Neural cell (in vitro differentiated cells): ENCODE measurements at regions not wholly inside any gene's neighbourhood (a gene's known extent, or its start where the extent isn't known, plus 50 kb on each side); places are given as distances from the start of the nearest gene placed in this dataset.

Experiments used
- EP300 ChIP-seq: fragments of 450-650 bp; conservative IDR thresholded peaks from 2 replicates; pipeline ENCODE4 v1.6.1; 2014; ENCODE audit warnings: antibody characterized with exemption, mild to moderate bottlenecking, moderate library complexity; ENCODE audit not compliant: poor library complexity, severe bottlenecking
- EZH2 ChIP-seq: fragments of 200-600, 300-800 bp; shearing (Covaris generic), sonication (generic); IDR thresholded peaks from 2 replicates; pipeline ENCODE4 v1.6.1; 2014; ENCODE audit warnings: antibody characterized with exemption, low read length, borderline replicate concordance, mild to moderate bottlenecking; ENCODE audit not compliant: insufficient read depth, poor library complexity, severe bottlenecking
- MXI1 ChIP-seq: fragments of 450-650 bp; conservative IDR thresholded peaks from 2 replicates; pipeline ENCODE4 v1.6.1; 2014; ENCODE audit warnings: antibody characterized with exemption, mild to moderate bottlenecking; ENCODE audit not compliant: poor library complexity, severe bottlenecking
- POLR2AphosphoS5 ChIP-seq: IDR thresholded peaks from 2 replicates; pipeline ENCODE4 v1.6.1; 2012
- RAD21 ChIP-seq: fragments of 450-650 bp; conservative IDR thresholded peaks from 2 replicates; pipeline ENCODE4 v1.6.1; 2014; ENCODE audit warnings: antibody characterized with exemption, mild to moderate bottlenecking, moderate library complexity
- SMC3 ChIP-seq: fragments of 450-650 bp; conservative IDR thresholded peaks from 2 replicates; pipeline ENCODE4 v1.6.1; 2014; ENCODE audit warnings: antibody characterized with exemption, mild to moderate bottlenecking, moderate library complexity; ENCODE audit not compliant: poor library complexity
- TAF1 ChIP-seq: IDR thresholded peaks from 2 replicates; pipeline ENCODE4 v1.6.1; 2012; ENCODE audit warnings: low read depth
- TF ChIP-seq, protein P1 (sequence below): fragments of 450-650 bp; IDR thresholded peaks from 2 replicates; pipeline ENCODE4 v1.5.1; 2014; ENCODE audit warnings: antibody characterized with exemption, mild to moderate bottlenecking, moderate library complexity; ENCODE audit not compliant: poor library complexity, severe bottlenecking
- TF ChIP-seq, protein P2 (sequence below): IDR thresholded peaks from 2 replicates; pipeline ENCODE4 v1.6.1; 2012; ENCODE audit warnings: borderline replicate concordance

DNA sequence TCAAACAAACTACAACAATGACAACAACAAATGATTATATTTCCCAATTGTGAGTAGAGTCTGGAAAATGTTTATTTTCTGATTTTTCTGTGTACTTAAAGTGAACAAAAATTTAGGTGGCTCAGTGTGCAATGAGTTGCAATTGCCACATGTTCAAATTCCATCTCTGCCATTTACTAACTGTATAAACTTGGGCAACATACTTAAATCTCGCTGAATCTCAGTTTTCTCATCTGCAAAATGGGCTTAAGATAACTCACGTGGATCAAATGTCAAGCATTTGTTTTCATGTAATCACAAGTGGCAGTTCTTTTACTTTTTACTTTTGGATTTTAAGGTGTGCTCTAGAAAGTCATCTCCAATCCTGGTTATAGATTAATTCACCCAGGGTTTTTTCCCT is 416.8 kb upstream of the HNRNPA3 start:
- TF ChIP-seq, protein P1, sequence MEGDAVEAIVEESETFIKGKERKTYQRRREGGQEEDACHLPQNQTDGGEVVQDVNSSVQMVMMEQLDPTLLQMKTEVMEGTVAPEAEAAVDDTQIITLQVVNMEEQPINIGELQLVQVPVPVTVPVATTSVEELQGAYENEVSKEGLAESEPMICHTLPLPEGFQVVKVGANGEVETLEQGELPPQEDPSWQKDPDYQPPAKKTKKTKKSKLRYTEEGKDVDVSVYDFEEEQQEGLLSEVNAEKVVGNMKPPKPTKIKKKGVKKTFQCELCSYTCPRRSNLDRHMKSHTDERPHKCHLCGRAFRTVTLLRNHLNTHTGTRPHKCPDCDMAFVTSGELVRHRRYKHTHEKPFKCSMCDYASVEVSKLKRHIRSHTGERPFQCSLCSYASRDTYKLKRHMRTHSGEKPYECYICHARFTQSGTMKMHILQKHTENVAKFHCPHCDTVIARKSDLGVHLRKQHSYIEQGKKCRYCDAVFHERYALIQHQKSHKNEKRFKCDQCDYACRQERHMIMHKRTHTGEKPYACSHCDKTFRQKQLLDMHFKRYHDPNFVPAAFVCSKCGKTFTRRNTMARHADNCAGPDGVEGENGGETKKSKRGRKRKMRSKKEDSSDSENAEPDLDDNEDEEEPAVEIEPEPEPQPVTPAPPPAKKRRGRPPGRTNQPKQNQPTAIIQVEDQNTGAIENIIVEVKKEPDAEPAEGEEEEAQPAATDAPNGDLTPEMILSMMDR: no peak
- no peak for TF ChIP-seq EZH2
- no peak for TF ChIP-seq EP300
- no peak for TF ChIP-seq POLR2AphosphoS5
- TF ChIP-seq TAF1: no peak
- no peak for TF ChIP-seq RAD21
- no peak for TF ChIP-seq MXI1
- TF ChIP-seq, protein P2, sequence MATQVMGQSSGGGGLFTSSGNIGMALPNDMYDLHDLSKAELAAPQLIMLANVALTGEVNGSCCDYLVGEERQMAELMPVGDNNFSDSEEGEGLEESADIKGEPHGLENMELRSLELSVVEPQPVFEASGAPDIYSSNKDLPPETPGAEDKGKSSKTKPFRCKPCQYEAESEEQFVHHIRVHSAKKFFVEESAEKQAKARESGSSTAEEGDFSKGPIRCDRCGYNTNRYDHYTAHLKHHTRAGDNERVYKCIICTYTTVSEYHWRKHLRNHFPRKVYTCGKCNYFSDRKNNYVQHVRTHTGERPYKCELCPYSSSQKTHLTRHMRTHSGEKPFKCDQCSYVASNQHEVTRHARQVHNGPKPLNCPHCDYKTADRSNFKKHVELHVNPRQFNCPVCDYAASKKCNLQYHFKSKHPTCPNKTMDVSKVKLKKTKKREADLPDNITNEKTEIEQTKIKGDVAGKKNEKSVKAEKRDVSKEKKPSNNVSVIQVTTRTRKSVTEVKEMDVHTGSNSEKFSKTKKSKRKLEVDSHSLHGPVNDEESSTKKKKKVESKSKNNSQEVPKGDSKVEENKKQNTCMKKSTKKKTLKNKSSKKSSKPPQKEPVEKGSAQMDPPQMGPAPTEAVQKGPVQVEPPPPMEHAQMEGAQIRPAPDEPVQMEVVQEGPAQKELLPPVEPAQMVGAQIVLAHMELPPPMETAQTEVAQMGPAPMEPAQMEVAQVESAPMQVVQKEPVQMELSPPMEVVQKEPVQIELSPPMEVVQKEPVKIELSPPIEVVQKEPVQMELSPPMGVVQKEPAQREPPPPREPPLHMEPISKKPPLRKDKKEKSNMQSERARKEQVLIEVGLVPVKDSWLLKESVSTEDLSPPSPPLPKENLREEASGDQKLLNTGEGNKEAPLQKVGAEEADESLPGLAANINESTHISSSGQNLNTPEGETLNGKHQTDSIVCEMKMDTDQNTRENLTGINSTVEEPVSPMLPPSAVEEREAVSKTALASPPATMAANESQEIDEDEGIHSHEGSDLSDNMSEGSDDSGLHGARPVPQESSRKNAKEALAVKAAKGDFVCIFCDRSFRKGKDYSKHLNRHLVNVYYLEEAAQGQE: no peak
- no peak for TF ChIP-seq SMC3
